Prostate gland (tissue), 2 donors: ENCODE measurements at regions not wholly inside any gene's neighbourhood (a gene's known extent, or its start where the extent isn't known, plus 50 kb on each side); places are given as distances from the start of the nearest gene placed in this dataset.

ENCODE experiments used
- DNase-seq: peaks from one replicate; pipeline ENCODE4 v3.0.0-alpha.2; 2019; ENCODE audit warnings: low spot score
- H3K27ac ChIP-seq, 2 donors: fragments of 200-600 bp; sonication (generic); 2 replicates each; pipeline ENCODE4 v1.5.1; 2017 to 2019
- H3K27me3 ChIP-seq: fragments of 200-600 bp; sonication (generic); replicated peaks from 2 replicates; pipeline ENCODE4 v1.5.1; 2019; ENCODE audit not compliant: insufficient read depth
- H3K36me3 ChIP-seq, 2 donors: fragments of 200-600 bp; sonication (generic); 1 replicate in 1 of 2; 2 replicates in 1 of 2; pipeline versions ENCODE4 v1.5.1 to v1.8.1; 2017 to 2019
- H3K4me1 ChIP-seq: fragments of 200-600 bp; sonication (generic); replicated peaks from 2 replicates; pipeline ENCODE4 v1.5.1; 2019
- H3K4me3 ChIP-seq, 2 donors: fragments of 200-600 bp; sonication (generic); 2 replicates each; pipeline ENCODE4 v1.5.1; 2017 to 2019
- H3K9me3 ChIP-seq: fragments of 200-600 bp; sonication (generic); 2 replicates; pipeline ENCODE4 v1.5.1; 2017
- POLR2A ChIP-seq: fragments of 450-650 bp; IDR thresholded peaks from one replicate; pipeline ENCODE4 v1.6.1; 2016; ENCODE audit warnings: antibody characterized with exemption, mild to moderate bottlenecking
- POLR2AphosphoS5 ChIP-seq: sonication (generic); formaldehyde crosslinking; IDR thresholded peaks from one replicate; pipeline ENCODE4 v1.6.1; 2017; ENCODE audit warnings: antibody characterized with exemption
- WGBS: methylation state at CpG from one replicate; pipeline ENCODE4 v1.1.5; 2018; 5-methylcytosine and 5-hydroxymethylcytosine counted together
- intact Hi-C: fragments of 100-400 bp; cut with DNase I; formaldehyde crosslinking; loops from one replicate; pipeline ENCODE4 v1.14.2; 2022
- TF ChIP-seq, protein P1 (sequence below), 4 experiments: fragments of 200-600 bp in 2 of 4; fragments of 450-650 bp in 2 of 4; sonication (generic) in 2 of 4; IDR thresholded peaks; 1 replicate in 3 of 4; 2 replicates in 1 of 4; pipeline ENCODE4 v1.5.1; 2016 to 2019; ENCODE audit warnings: antibody characterized with exemption in 4 of 4, mild to moderate bottlenecking in 2 of 4, moderate library complexity in 2 of 4

DNA sequence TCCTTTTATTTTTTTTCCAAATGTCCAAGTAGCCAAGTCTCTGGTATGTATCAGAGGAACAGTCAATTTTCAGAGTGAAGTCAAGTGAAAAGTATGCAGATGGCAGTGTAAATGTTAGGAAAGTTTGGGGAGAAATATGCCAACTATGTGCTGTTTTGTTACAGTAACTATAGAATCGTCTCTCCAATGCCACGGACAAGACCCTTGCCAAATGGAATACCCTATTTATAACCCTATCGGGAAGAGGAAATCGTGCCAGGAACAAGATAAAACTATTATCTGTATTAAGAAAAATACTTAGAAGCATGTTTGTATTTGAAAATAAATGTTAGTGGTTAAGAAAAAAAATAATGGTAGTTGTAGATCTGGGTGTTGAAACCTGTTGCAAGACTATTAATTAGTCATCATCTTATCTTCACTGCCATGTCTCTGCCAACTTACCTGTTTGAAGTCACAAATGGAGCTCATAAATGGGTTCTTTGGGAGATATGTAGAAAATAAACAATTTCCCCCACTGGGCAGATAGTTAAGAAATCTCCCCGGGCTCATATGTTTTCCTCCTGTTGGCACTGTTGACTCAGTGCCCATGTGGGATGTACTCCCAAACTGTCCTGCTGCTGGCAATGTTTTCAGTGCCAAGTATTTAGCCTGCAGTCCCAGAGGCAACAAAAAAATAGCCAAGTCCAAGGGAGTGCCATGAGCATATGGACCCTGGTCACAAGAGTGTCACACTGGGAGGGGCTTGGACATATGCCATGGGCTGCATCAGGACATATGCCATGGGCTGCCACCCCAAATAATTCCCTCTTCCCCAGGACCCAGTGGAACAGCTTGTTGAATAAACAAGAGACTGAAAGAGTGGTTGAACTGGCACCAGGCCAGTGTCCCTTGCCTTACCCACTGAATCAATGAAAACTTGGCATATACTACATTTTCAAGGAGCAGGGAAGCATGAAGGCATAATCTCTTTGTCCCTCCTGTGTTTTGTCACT is 366.9 kb downstream of the OSR1 start:
- no peaks in the 10 kb centered on the region for H3K27me3 ChIP-seq
- no peak overlapping the region for H3K27ac ChIP-seq
- no peaks in the 10 kb centered on the region for H3K4me1 ChIP-seq
- H3K4me3 ChIP-seq = no peak overlapping the region
- TF ChIP-seq, protein P1, sequence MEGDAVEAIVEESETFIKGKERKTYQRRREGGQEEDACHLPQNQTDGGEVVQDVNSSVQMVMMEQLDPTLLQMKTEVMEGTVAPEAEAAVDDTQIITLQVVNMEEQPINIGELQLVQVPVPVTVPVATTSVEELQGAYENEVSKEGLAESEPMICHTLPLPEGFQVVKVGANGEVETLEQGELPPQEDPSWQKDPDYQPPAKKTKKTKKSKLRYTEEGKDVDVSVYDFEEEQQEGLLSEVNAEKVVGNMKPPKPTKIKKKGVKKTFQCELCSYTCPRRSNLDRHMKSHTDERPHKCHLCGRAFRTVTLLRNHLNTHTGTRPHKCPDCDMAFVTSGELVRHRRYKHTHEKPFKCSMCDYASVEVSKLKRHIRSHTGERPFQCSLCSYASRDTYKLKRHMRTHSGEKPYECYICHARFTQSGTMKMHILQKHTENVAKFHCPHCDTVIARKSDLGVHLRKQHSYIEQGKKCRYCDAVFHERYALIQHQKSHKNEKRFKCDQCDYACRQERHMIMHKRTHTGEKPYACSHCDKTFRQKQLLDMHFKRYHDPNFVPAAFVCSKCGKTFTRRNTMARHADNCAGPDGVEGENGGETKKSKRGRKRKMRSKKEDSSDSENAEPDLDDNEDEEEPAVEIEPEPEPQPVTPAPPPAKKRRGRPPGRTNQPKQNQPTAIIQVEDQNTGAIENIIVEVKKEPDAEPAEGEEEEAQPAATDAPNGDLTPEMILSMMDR (IDR thresholded peaks at IDR 0.05) = no peak
- TF ChIP-seq POLR2A = no peak
- TF ChIP-seq POLR2AphosphoS5 = peak; percentile 72
- H3K36me3 ChIP-seq = no peaks in the 10 kb centered on the region
- WGBS = 23% methylated on average over 5 of the region's 5 CpGs
- peak; percentile 92 for DNase-seq
- H3K9me3 ChIP-seq = no peaks in the 10 kb centered on the region
- intact Hi-C loops = no loop called here

DNA sequence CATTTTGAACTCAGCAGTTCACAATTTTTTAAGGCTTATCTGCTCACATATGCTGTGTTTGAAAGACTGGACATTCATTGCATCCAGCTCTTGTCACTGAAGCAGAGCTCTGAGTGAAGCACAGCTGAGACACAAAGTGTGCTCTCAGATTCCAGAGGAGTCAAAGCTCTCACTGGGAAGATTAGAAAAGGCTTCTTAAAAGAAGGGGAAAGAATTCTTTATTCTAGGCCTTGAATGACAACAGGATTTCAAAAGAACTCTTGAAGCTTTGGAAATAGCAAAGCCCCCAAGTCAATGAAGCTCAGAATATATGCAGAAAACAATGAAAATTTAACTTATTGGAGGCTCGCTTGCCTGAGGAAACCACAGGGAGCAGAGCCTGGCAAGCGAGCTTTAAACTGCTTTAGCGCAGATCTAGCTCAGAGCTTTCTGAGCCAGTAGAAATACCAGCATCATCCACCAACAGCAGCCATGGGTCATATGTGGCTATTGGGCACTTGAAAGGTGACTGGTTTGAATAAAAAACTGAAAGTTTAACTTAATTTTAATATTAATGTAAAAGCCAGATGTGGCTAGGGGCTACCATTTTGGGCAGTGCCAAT is 369.7 kb downstream of the OSR1 start:
- DNase-seq = no peak
- H3K4me3 ChIP-seq = no peak overlapping the region
- H3K27ac ChIP-seq = no peak overlapping the region
- TF ChIP-seq, protein P1 (IDR thresholded peaks at IDR 0.05) = no peak
- TF ChIP-seq POLR2A (no peak), POLR2AphosphoS5 (no peak)
- no peaks in the 10 kb centered on the region for H3K9me3 ChIP-seq
- no peaks in the 10 kb centered on the region for H3K4me1 ChIP-seq
- intact Hi-C loops = loop anchor here (5.0 kb wide), 1 partner anchor 374 kb away; no protein-coding TSS in a partner anchor
- no peaks in the 10 kb centered on the region for H3K36me3 ChIP-seq
- 96% methylated on average over 3 of the region's 3 CpGs for WGBS
- no peaks in the 10 kb centered on the region for H3K27me3 ChIP-seq

DNA sequence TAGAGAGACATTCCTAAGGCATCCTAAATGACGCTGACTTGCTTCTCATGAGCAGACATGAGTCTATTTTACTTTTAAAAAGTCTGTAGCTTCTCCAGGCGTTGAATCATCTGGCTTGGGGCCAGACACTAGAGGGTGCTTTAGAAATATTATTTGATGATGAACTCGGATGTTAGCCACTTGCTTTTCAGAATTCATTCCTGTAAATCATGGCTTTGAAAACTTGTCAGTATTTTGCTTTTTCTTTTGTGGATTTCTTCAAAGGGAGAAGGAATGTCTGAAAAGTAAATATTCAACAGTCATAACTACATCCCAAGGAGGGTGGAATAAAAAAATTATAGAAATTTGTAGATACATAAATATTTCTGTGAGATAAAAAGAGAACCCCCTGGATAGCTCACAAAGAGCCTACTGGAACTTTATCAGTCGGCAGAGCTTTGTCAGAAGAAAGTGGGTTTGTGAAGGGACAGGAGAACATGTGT is 370.8 kb downstream of the OSR1 start:
- Histone ChIP-seq H3K9me3 (no peaks in the 10 kb centered on the region), H3K27me3 (no peaks in the 10 kb centered on the region), H3K36me3 (no peaks in the 10 kb centered on the region), H3K27ac (no peak overlapping the region), H3K4me3 (no peak overlapping the region), H3K4me1 (no peaks in the 10 kb centered on the region)
- intact Hi-C loops = loop anchor here (5.0 kb wide), 1 partner anchor 375 kb away; no protein-coding TSS in a partner anchor
- WGBS = 14% methylated on average over 4 of the region's 4 CpGs
- TF ChIP-seq POLR2AphosphoS5 (peak; percentile 68), POLR2A (no peak)
- TF ChIP-seq, protein P1 (IDR thresholded peaks at IDR 0.05) = peak in 2 of 4 experiments; percentile 22 to 50
- DNase-seq = peak; percentile 79

DNA sequence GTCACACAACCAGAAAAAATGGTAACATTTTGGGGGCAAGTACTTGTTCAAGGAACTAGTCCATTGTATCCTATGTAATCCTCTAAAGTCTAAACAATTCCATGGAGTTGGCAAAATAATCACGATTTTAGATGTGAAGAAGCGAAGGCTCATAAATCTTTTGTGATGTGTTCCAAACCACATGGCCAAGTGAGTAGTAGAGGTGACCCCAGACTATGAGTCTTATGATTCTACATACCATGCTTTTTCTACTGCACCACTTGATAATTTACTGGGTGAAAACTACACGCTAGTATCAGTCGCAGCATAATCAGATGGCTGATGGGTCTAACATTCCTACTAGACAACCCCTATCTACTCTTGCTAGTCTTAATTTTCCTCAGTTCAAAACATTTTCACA is 371.4 kb downstream of the OSR1 start:
- no peak overlapping the region for H3K27ac ChIP-seq
- 86% methylated on average over 4 of the region's 4 CpGs for WGBS

More for the DNA sequence above, 371.4 kb downstream of the OSR1 start:
- intact Hi-C loops = loop anchor here (5.0 kb wide), 1 partner anchor 375 kb away; no protein-coding TSS in a partner anchor
- no peak for DNase-seq
- Histone ChIP-seq H3K27me3 (no peaks in the 10 kb centered on the region), H3K4me3 (no peak overlapping the region), H3K36me3 (no peaks in the 10 kb centered on the region), H3K9me3 (no peaks in the 10 kb centered on the region), H3K4me1 (no peaks in the 10 kb centered on the region)
- TF ChIP-seq POLR2A (no peak), POLR2AphosphoS5 (no peak)
- TF ChIP-seq, protein P1 (IDR thresholded peaks at IDR 0.05) = no peak
